RWPE1 (cell line): ENCODE measurements at regions not wholly inside any gene's neighbourhood (a gene's known extent, or its start where the extent isn't known, plus 50 kb on each side); places are given as distances from the start of the nearest gene placed in this dataset.

Source experiments
- CTCF ChIA-PET: fragments of 350-600 bp; sonication (Branson Sonifier 250); formaldehyde crosslinking; extraction: SDS; loops from one replicate; lab custom pipeline; 2021; lab: Yijun Ruan, JAX
- POLR2A ChIA-PET: fragments of 400-600 bp; formaldehyde crosslinking; extraction: SDS; loops from one replicate; lab custom pipeline; 2020; ENCODE audit warnings: antibody characterized with exemption; ENCODE audit not compliant: low non-redundant PET; lab: Yijun Ruan, JAX
- DNase-seq: peaks from one replicate; pipeline ENCODE4 v3.0.0; 2012; ENCODE audit warnings: low spot score
- H3K27ac ChIP-seq: fragments of 450-650 bp; 2 replicates; pipeline ENCODE4 v1.5.1; 2017
- CTCF ChIP-seq: fragments of 450-650 bp; conservative IDR thresholded peaks from 2 replicates; pipeline ENCODE4 v1.5.1; 2017; ENCODE audit warnings: low read depth, mild to moderate bottlenecking

GRCh38 chr13:22428188-22428828 is 752.5 kb upstream of the SGCG start:
- ChIA-PET CTCF (no interaction called here), POLR2A (no interaction called here)
- no peak for TF ChIP-seq CTCF
- no peak overlapping the region for H3K27ac ChIP-seq
- DNase-seq, result no peak

- ChIA-PET CTCF (no interaction called here), POLR2A (no interaction called here)
- H3K27ac ChIP-seq, result no peak overlapping the region
These were observed 748.1 kb upstream of the SGCG start for GRCh38 chr13:22432690-22433089.

GRCh38 chr13:22447132-22447886 is 733.5 kb upstream of the SGCG start:
- DNase-seq, result no peak
- POLR2A ChIA-PET, result no interaction called here
- CTCF ChIA-PET, result no interaction called here
- H3K27ac ChIP-seq, result no peak overlapping the region
- no peak for TF ChIP-seq CTCF

More at GRCh38 chr13:22432690-22433089, 748.1 kb upstream of the SGCG start:
- DNase-seq, result no peak
- no peak for TF ChIP-seq CTCF

GRCh38 chr13:22449251-22449650 is 731.5 kb upstream of the SGCG start:
- POLR2A ChIA-PET, result no interaction called here
- CTCF ChIA-PET, result no interaction called here
- DNase-seq, result no peak
- no peak overlapping the region for H3K27ac ChIP-seq
- TF ChIP-seq CTCF, result no peak

GRCh38 chr13:22451327-22451741 is 729.4 kb upstream of the SGCG start:
- ChIA-PET POLR2A (no interaction called here), CTCF (interaction anchor here (0.6 kb wide), 1 partner anchor 883 kb away, joined by 4 read pairs; no protein-coding TSS in a partner anchor)
- TF ChIP-seq CTCF, result no peak
- no peak overlapping the region for H3K27ac ChIP-seq
- DNase-seq, result no peak

- ChIA-PET CTCF (no interaction called here), POLR2A (no interaction called here)
- no peak for DNase-seq
- TF ChIP-seq CTCF, result no peak
- H3K27ac ChIP-seq, result no peak overlapping the region
These were observed 726.2 kb upstream of the SGCG start for GRCh38 chr13:22454586-22454985.
